Smooth muscle cell (in vitro differentiated cells): ENCODE measurements at regions not wholly inside any gene's neighbourhood (a gene's known extent, or its start where the extent isn't known, plus 50 kb on each side); places are given as distances from the start of the nearest gene placed in this dataset.

Experiments
- DNase-seq: peaks from one replicate; lab custom pipeline; 2025; ENCODE audit not compliant: unreplicated experiment; lab: John Stamatoyannopoulos, UW
- H2AFZ ChIP-seq: fragments of 200-600 bp; sonication (generic); 2 replicates; pipeline ENCODE4 v1.6.0; 2016; ENCODE audit warnings: antibody characterized with exemption, low read depth, mild to moderate bottlenecking
- H3F3A ChIP-seq: fragments of 200-600 bp; sonication (generic); 2 replicates; pipeline ENCODE4 v1.6.0; 2017; ENCODE audit warnings: antibody characterized with exemption, low read depth
- H3K27ac ChIP-seq: fragments of 200-600 bp; sonication (generic); 2 replicates; pipeline ENCODE4 v1.5.1; 2016; ENCODE audit warnings: low read depth, mild to moderate bottlenecking
- H3K27me3 ChIP-seq: fragments of 200-600 bp; sonication (generic); 2 replicates; pipeline ENCODE4 v1.6.1; 2016; ENCODE audit warnings: low read depth, mild to moderate bottlenecking
- H3K36me3 ChIP-seq: fragments of 200-600 bp; sonication (generic); 2 replicates; pipeline ENCODE4 v1.5.1; 2016; ENCODE audit warnings: low read depth
- H3K4me1 ChIP-seq: fragments of 200-600 bp; sonication (generic); 2 replicates; pipeline ENCODE4 v1.5.1; 2016; ENCODE audit warnings: low read depth
- H3K4me2 ChIP-seq: fragments of 200-600 bp; sonication (generic); 2 replicates; pipeline ENCODE4 v1.6.0; 2016; ENCODE audit warnings: mild to moderate bottlenecking
- H3K4me3 ChIP-seq: fragments of 200-600 bp; sonication (generic); 2 replicates; pipeline ENCODE4 v1.5.1; 2016; ENCODE audit warnings: mild to moderate bottlenecking
- H3K79me2 ChIP-seq: fragments of 200-600 bp; sonication (generic); 2 replicates; pipeline ENCODE4 v1.6.0; 2016; ENCODE audit warnings: low read depth, mild to moderate bottlenecking
- H3K9ac ChIP-seq: fragments of 200-600 bp; sonication (generic); 2 replicates; pipeline ENCODE4 v1.6.0; 2016; ENCODE audit warnings: low read depth
- H3K9me3 ChIP-seq: fragments of 200-600 bp; sonication (generic); replicated peaks from 2 replicates; pipeline ENCODE4 v1.5.1; 2016; ENCODE audit warnings: low read depth
- H4K20me1 ChIP-seq: fragments of 200-600 bp; sonication (generic); 2 replicates; pipeline ENCODE4 v1.6.0; 2016; ENCODE audit warnings: low read depth
- CTCF ChIP-seq: fragments of 200-600 bp; sonication (generic); IDR thresholded peaks from 2 replicates; pipeline ENCODE4 v1.5.1; 2017; ENCODE audit warnings: borderline replicate concordance, mild to moderate bottlenecking, antibody characterized with exemption; ENCODE audit not compliant: insufficient read depth, poor library complexity, severe bottlenecking
- WGBS: methylation state at CpG from one replicate; pipeline ENCODE4 v1.1.7; 2016; ENCODE audit warnings: low lambda C conversion rate; 5-methylcytosine and 5-hydroxymethylcytosine counted together

- Histone ChIP-seq H3K27ac (no peak overlapping the region), H3K4me1 (no peaks in the 10 kb centered on the region), H3F3A (no peaks in the 10 kb centered on the region), H3K27me3 (no peaks in the 10 kb centered on the region), H3K9ac (no peak overlapping the region), H2AFZ (no peak overlapping the region), H3K4me2 (no peak overlapping the region), H3K79me2 (no peaks in the 10 kb centered on the region), H3K36me3 (no peaks in the 10 kb centered on the region), H3K9me3 (no peaks in the 10 kb centered on the region), H3K4me3 (no peak overlapping the region), H4K20me1 (no peaks in the 10 kb centered on the region)
- no peak for TF ChIP-seq CTCF
- no peak for DNase-seq
- 94% methylated on average over 4 of the region's 4 CpGs for WGBS
Measured at GRCh38 chr12:23108957-23109356, 484.0 kb downstream of the ETNK1 start.

GRCh38 chr12:23113781-23114180, 488.8 kb downstream of the ETNK1 start:
- no peak for TF ChIP-seq CTCF

GRCh38 chr12:23115984-23116383, 491.0 kb downstream of the ETNK1 start:
- no peak for TF ChIP-seq CTCF
- no peaks in the 10 kb centered on the region for H3K27me3 ChIP-seq
- H3K27ac ChIP-seq, result no peak overlapping the region
- 73% methylated on average over 1 of the region's 1 CpG for WGBS
- H3K9ac ChIP-seq, result no peak overlapping the region
- no peaks in the 10 kb centered on the region for H3K36me3 ChIP-seq
- no peak overlapping the region for H3K4me2 ChIP-seq
- no peak overlapping the region for H2AFZ ChIP-seq
- H3K79me2 ChIP-seq, result no peaks in the 10 kb centered on the region
- H3F3A ChIP-seq, result no peaks in the 10 kb centered on the region
- H3K9me3 ChIP-seq, result no peaks in the 10 kb centered on the region
- DNase-seq, result no peak
- H3K4me1 ChIP-seq, result no peaks in the 10 kb centered on the region
- H4K20me1 ChIP-seq, result no peaks in the 10 kb centered on the region
- no peak overlapping the region for H3K4me3 ChIP-seq

More at GRCh38 chr12:23113781-23114180, 488.8 kb downstream of the ETNK1 start:
- Histone ChIP-seq H3K27ac (no peak overlapping the region), H3K27me3 (no peaks in the 10 kb centered on the region), H3K79me2 (no peaks in the 10 kb centered on the region), H3K4me2 (no peak overlapping the region), H3K4me3 (no peak overlapping the region), H4K20me1 (no peaks in the 10 kb centered on the region), H2AFZ (no peak overlapping the region), H3K9me3 (no peaks in the 10 kb centered on the region), H3K9ac (no peak overlapping the region), H3K4me1 (no peaks in the 10 kb centered on the region), H3F3A (no peaks in the 10 kb centered on the region), H3K36me3 (no peaks in the 10 kb centered on the region)
- WGBS, result 50% methylated on average over 4 of the region's 4 CpGs
- no peak for DNase-seq

GRCh38 chr12:23126794-23127193, 501.8 kb downstream of the ETNK1 start:
- Histone ChIP-seq H3K9me3 (no peaks in the 10 kb centered on the region), H3K4me1 (no peaks in the 10 kb centered on the region), H2AFZ (no peak overlapping the region), H3K27me3 (no peaks in the 10 kb centered on the region), H3K79me2 (no peaks in the 10 kb centered on the region), H4K20me1 (no peaks in the 10 kb centered on the region), H3K4me2 (no peak overlapping the region), H3K36me3 (no peaks in the 10 kb centered on the region), H3K4me3 (no peak overlapping the region), H3K9ac (no peak overlapping the region), H3K27ac (no peak overlapping the region), H3F3A (no peaks in the 10 kb centered on the region)
- TF ChIP-seq CTCF, result no peak
- 42% methylated on average over 2 of the region's 2 CpGs for WGBS
- no peak for DNase-seq
